ENCODE measurements at regions not wholly inside any gene's neighbourhood (a gene's known extent, or its start where the extent isn't known, plus 50 kb on each side); places are given as distances from the start of the nearest gene placed in this dataset.
A peak's percentile ranks its signal among the peaks of the same experiment; 100 is the strongest.

DNA sequence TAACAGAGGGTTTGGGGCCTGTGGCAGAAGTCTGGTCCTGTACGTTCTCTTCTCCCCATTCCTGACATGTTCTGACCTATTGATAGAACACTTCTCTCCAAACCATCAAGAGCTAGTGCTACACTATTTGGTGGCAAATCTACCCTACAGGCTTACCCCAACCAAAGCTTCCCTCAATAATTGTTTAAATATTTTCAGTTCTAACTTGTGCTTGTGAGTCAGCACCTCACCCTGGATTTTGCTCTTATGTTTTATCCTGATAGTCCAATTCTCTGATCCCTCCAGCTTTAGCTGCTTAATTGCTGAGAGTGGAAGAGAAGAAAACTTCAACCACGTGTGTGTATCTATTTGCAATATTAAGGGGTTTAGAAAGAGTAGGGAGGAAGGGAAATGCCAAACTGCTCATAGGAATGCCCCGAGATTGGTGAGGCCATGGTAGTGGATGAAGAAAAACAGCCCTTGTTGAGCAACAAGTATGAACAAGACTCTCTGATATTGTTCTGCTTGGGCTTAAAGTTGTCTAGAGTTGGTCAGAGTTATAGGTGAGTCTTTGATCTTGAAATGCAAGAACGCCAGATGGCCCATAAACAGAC, 67.8 kb upstream of the PARD3B start:
- DNase-seq (ENCODE audit: low read depth in 2 of 2), result no peak
- Histone ChIP-seq H3K27me3 (ENCODE audit: control insufficient read depth, insufficient read depth, low read length) (no peaks in the 10 kb centered on the region), H3K36me3 (ENCODE audit: control insufficient read depth, insufficient read depth, low read length) (no peaks in the 10 kb centered on the region), H3K4me3 (replicated peaks in 1 of 4; ENCODE audit: control extremely low read depth in 1 of 4, insufficient read depth in 1 of 4, low read depth in 3 of 4, low read length in 4 of 4) (no peak overlapping the region), H3K4me1 (ENCODE audit: control insufficient read depth, extremely low read depth, insufficient read depth, low read length) (no peaks in the 10 kb centered on the region), H3K79me2 (ENCODE audit: control insufficient read depth, insufficient read depth, low read length) (no peaks in the 10 kb centered on the region), H3K27ac (ENCODE audit: insufficient read depth, low read length) (no peak overlapping the region), H3K9ac (ENCODE audit: insufficient read depth, low read length) (no peak overlapping the region), H2AFZ (ENCODE audit: low read length) (no peak overlapping the region), H3K9me3 (ENCODE audit: control insufficient read depth, insufficient read depth, low read depth, low read length) (no peaks in the 10 kb centered on the region), H4K20me1 (ENCODE audit: control insufficient read depth, extremely low read depth, insufficient read depth, low read length) (no peaks in the 10 kb centered on the region), H3K4me2 (ENCODE audit: extremely low read depth, insufficient read depth, low read length) (no peak overlapping the region)
- TF ChIP-seq EZH2 (IDR thresholded peaks at IDR 0.05; ENCODE audit: low read length, missing control alignments), result no peak
- TF ChIP-seq, protein P1, sequence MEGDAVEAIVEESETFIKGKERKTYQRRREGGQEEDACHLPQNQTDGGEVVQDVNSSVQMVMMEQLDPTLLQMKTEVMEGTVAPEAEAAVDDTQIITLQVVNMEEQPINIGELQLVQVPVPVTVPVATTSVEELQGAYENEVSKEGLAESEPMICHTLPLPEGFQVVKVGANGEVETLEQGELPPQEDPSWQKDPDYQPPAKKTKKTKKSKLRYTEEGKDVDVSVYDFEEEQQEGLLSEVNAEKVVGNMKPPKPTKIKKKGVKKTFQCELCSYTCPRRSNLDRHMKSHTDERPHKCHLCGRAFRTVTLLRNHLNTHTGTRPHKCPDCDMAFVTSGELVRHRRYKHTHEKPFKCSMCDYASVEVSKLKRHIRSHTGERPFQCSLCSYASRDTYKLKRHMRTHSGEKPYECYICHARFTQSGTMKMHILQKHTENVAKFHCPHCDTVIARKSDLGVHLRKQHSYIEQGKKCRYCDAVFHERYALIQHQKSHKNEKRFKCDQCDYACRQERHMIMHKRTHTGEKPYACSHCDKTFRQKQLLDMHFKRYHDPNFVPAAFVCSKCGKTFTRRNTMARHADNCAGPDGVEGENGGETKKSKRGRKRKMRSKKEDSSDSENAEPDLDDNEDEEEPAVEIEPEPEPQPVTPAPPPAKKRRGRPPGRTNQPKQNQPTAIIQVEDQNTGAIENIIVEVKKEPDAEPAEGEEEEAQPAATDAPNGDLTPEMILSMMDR (conservative IDR thresholded peaks at IDR 0.05 in 1 of 2, IDR thresholded peaks at IDR 0.05 in 1 of 2; ENCODE audit: low read depth in 1 of 2, low read length in 2 of 2), result no peak

DNA sequence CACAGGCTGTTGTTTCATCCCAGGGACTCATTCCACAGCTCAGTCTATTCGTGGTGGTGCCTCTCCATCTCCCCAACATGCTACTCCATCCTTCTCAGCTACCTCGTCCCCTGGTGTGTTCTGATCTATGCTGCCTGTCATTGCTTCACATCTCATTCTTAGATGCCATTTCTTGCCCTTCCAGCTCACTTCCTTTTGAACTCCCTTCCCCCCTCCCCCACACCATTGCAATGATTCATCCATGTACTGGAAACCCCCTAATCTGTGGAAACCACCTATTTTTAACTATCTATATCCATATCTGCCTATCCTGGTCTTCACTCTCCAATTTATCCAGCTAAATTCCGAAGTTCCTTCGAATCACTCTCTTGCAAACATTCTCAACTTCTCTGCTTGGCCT, 65.7 kb upstream of the PARD3B start:
- no peaks in the 10 kb centered on the region for H3K4me1 ChIP-seq (ENCODE audit: control insufficient read depth, extremely low read depth, insufficient read depth, low read length)
- peak in 1 of 2 donors; percentile 49 for DNase-seq (ENCODE audit: low read depth in 2 of 2)
- no peaks in the 10 kb centered on the region for H3K27me3 ChIP-seq (ENCODE audit: control insufficient read depth, insufficient read depth, low read length)
- H4K20me1 ChIP-seq (ENCODE audit: control insufficient read depth, extremely low read depth, insufficient read depth, low read length), result no peaks in the 10 kb centered on the region
- H3K36me3 ChIP-seq (ENCODE audit: control insufficient read depth, insufficient read depth, low read length), result no peaks in the 10 kb centered on the region
- no peak overlapping the region for H3K4me3 ChIP-seq (replicated peaks in 1 of 4; ENCODE audit: control extremely low read depth in 1 of 4, insufficient read depth in 1 of 4, low read depth in 3 of 4, low read length in 4 of 4)
- no peaks in the 10 kb centered on the region for H3K9me3 ChIP-seq (ENCODE audit: control insufficient read depth, insufficient read depth, low read depth, low read length)
- H3K4me2 ChIP-seq (ENCODE audit: extremely low read depth, insufficient read depth, low read length), result no peak overlapping the region
- TF ChIP-seq, protein P1 (conservative IDR thresholded peaks at IDR 0.05 in 1 of 2, IDR thresholded peaks at IDR 0.05 in 1 of 2; ENCODE audit: low read depth in 1 of 2, low read length in 2 of 2), result no peak
- TF ChIP-seq EZH2 (IDR thresholded peaks at IDR 0.05; ENCODE audit: low read length, missing control alignments), result no peak
- H2AFZ ChIP-seq (ENCODE audit: low read length), result no peak overlapping the region
- H3K9ac ChIP-seq (ENCODE audit: insufficient read depth, low read length), result no peak overlapping the region
- no peaks in the 10 kb centered on the region for H3K79me2 ChIP-seq (ENCODE audit: control insufficient read depth, insufficient read depth, low read length)
- H3K27ac ChIP-seq (ENCODE audit: insufficient read depth, low read length), result no peak overlapping the region

DNA sequence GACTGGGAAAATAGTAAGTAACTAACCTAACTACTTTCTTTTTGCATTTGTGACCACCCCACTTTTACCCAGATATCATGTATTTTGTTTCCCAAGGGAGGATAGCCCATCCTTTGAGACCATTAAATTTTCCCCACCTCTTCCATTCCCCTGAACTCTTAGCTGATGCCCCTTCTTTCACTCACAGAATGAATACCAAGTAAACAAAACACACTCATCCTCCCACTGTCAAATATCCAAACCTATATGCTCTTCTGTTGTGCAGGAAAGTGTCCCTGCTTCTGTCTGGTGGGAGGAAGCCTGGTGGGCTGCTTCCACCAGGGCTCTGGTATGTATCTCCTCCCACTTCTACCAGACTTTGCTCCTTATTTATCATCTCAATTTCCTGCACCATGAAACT, 64.6 kb upstream of the PARD3B start:
- DNase-seq (ENCODE audit: low read depth in 2 of 2), result no peak
- Histone ChIP-seq H3K4me1 (ENCODE audit: control insufficient read depth, extremely low read depth, insufficient read depth, low read length) (no peaks in the 10 kb centered on the region), H3K4me3 (replicated peaks in 1 of 4; ENCODE audit: control extremely low read depth in 1 of 4, insufficient read depth in 1 of 4, low read depth in 3 of 4, low read length in 4 of 4) (no peak overlapping the region), H3K9ac (ENCODE audit: insufficient read depth, low read length) (no peak overlapping the region), H2AFZ (ENCODE audit: low read length) (no peak overlapping the region), H3K27me3 (ENCODE audit: control insufficient read depth, insufficient read depth, low read length) (no peaks in the 10 kb centered on the region), H3K4me2 (ENCODE audit: extremely low read depth, insufficient read depth, low read length) (no peak overlapping the region), H3K79me2 (ENCODE audit: control insufficient read depth, insufficient read depth, low read length) (no peaks in the 10 kb centered on the region), H4K20me1 (ENCODE audit: control insufficient read depth, extremely low read depth, insufficient read depth, low read length) (no peaks in the 10 kb centered on the region), H3K27ac (ENCODE audit: insufficient read depth, low read length) (no peak overlapping the region), H3K9me3 (ENCODE audit: control insufficient read depth, insufficient read depth, low read depth, low read length) (no peaks in the 10 kb centered on the region), H3K36me3 (ENCODE audit: control insufficient read depth, insufficient read depth, low read length) (no peaks in the 10 kb centered on the region)
- TF ChIP-seq, protein P1 (conservative IDR thresholded peaks at IDR 0.05 in 1 of 2, IDR thresholded peaks at IDR 0.05 in 1 of 2; ENCODE audit: low read depth in 1 of 2, low read length in 2 of 2), result no peak
- no peak for TF ChIP-seq EZH2 (IDR thresholded peaks at IDR 0.05; ENCODE audit: low read length, missing control alignments)
